GM18907 (cell line): ENCODE measurements at regions not wholly inside any gene's neighbourhood (a gene's known extent, or its start where the extent isn't known, plus 50 kb on each side); places are given as distances from the start of the nearest gene placed in this dataset.

Experiments used
- ATAC-seq: cut with Tn5 transposase; IDR thresholded peaks from one replicate; pipeline ENCODE4 v1.9.1; 2021; ENCODE audit warnings: mild to moderate bottlenecking, moderate library complexity; ENCODE audit not compliant: unreplicated experiment

- no peak for ATAC-seq
Observed at GRCh38 chr4:129167640-129168260, 71.8 kb downstream of the C4orf33 start.

GRCh38 chr4:129172181-129172580 is 76.2 kb downstream of the C4orf33 start:
- no peak for ATAC-seq

DNA sequence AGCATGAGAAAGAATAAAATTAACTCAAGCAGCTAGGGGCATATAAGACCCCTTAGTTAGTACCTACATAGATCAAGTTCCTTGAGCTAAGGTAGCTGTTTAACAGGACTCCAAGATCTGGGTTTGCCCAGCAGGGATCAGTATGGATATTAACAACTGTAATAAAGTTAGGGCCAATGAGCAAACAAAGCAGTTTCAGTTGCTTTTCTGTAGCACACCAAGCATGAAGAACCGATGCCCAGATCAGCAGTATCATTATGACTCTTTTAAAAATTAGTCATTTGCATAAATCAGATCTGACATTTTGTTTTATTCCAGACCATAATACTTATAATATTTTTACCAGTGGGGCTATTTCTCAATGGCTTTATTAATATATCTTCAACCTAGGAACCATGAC is 80.9 kb downstream of the C4orf33 start:
- no peak for ATAC-seq

- no peak for ATAC-seq
Observed at GRCh38 chr4:129179276-129179675, 83.3 kb downstream of the C4orf33 start.

DNA sequence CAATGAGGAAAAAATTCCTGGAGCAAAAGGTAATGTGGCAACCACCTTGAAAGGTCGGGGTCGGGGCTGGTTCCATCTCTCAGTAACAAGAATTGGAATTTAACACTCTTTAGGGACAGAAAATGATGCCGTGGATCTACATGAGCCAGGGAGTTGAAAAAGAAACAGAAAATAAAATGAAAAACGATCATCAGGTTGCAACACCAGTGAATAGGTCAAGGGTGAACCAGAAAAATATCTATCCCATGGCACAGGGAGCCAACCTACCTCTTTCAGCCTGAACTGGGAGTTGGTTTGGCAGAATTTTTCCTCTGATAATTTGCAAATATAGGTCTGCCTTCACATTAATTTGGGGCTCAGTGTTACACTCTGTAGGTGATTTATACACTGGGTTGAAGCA is 93.7 kb downstream of the C4orf33 start:
- ATAC-seq: no peak

DNA sequence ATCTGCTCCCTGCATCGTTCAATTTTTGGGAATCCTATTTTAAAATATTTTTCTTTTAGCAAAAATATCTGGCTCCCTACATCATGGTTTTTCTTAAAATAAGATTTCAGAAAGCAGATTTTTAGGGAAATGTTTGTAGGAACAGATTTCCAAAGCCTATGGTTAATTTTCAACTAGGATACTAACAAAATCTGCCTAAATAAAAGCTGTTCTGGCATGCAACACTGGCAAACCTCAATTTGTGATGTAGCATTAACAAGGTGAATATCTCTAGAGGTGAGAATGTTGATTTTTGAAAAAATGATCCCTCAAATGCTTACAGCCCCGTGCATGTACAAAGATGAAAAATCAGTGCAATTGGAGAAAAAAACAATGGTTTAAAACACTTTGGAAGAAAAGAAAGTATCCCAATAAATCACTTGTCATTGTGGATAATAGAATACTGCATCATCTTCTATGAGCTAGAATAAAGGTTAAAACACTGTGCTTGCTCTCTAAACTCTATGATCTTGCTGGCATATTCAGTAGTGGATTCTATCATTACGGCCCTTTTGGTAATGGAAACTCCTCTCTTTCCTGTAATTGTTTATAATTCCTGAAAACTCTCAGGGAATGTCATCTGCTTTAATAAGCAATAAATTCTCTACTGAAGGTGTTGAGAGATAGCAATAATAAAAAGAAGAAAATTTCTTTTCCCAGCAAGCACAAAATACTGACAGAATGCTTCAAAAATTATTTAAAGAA is 97.6 kb downstream of the C4orf33 start:
- ATAC-seq: no peak

- no peak for ATAC-seq
Observed at GRCh38 chr4:129208481-129208880, 112.5 kb downstream of the C4orf33 start.

DNA sequence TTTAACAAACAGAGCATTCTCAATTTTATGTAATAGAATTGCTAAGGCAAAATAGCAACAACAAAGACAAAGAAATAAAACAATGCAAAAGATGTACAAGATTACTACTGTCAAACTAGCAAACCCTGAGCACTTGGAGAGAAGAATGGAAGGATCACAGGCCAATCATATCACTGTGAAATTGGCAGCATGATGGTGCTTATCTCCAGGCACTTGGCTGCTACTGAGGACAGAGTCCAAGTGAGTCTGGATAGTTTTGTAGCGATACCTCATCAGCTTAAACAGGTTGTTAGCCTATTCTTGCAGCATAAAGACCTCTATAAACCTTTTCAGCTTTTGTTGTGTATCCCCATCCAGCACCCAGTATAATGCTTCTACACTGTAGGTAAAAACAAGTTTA is 117.7 kb downstream of the C4orf33 start:
- no peak for ATAC-seq

- ATAC-seq: no peak
Observed at GRCh38 chr4:129218360-129218759, 122.4 kb downstream of the C4orf33 start.

- no peak for ATAC-seq
Observed at GRCh38 chr4:129218897-129219296, 122.9 kb downstream of the C4orf33 start.

- no peak for ATAC-seq
Observed at GRCh38 chr4:129220254-129220653, 124.3 kb downstream of the C4orf33 start.

GRCh38 chr4:129223945-129224344 is 128.0 kb downstream of the C4orf33 start:
- no peak for ATAC-seq

- ATAC-seq: no peak
Observed at GRCh38 chr4:129230846-129231245, 134.9 kb downstream of the C4orf33 start.

- no peak for ATAC-seq
Observed at GRCh38 chr4:129231945-129232588, 136.1 kb downstream of the C4orf33 start.

DNA sequence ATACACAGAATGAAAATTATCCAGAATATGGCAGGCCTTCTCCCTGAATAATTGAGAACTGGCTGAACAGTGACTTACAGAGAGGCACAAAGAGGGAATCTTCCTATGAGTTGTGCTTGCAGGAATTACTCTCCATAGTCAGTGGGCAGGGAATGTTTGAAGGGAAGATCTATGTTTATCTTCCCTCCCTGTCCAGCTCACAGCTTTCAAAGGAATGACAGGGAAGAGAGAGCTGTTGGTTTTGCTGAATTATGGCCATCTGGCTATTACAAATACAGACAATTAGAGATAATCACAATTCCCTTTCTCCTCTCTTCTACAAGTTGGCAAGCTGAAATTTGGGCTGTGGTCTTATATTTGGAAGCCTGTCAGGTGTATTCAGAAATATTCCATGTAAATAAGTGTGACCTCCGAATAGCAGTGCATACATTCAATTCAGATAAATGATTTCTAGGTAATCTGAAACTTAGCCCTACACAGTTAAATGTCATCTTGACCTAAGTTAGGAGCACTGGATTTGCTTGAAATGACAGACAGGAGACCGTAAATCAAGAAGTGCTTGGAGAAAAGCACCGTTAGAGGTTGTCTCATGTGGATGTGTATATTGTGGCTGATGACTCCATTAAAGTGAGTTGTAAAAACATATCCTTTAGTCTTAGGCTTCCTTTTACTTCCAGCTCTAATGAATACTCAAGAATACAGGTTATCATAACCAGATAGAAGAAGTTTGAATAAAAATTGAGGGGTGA is 136.8 kb downstream of the C4orf33 start:
- ATAC-seq: no peak

GRCh38 chr4:129233691-129234090 is 137.7 kb downstream of the C4orf33 start:
- ATAC-seq: no peak

GRCh38 chr4:129236351-129236750 is 140.4 kb downstream of the C4orf33 start:
- no peak for ATAC-seq

DNA sequence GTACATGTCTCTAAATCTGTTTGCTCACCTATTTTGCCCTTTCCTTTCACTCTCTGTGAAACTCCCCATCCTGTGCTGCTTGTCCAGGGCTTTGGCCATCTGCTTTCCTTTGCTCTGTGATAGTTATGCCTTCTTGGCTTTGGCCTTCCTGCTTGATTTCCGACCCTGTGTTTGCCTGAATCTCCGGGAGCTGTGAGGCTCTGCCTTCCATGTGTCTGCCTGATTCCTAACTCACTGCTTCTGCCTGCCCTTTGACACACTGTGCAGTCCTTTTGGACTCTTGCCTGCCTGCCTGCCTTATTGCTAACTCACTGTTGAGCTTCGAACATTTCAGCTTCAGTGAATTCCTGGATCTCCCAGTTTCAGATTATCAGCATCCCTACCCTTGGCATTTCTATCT is 143.1 kb downstream of the C4orf33 start:
- no peak for ATAC-seq

- ATAC-seq: no peak
Observed at GRCh38 chr4:129240816-129241215, 144.9 kb downstream of the C4orf33 start.

DNA sequence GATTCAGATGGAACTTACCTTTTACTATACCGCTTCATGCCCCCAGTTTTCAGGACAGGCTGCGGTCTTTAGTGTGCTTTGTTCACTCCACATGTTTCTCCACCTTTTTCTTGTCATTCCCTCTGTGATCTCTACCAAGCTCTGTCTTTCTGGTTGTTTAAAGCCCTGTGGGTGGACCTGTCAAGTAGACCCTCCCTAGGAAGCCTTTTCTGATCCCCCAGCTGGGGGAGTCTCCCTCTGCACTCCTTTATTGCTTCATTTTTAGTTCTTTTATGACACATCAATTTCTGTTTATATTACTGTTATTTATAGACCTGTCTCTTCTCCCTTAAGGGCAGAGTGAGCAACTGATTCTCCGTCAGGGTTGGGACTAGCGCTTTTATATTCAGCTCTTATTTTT is 150.2 kb downstream of the C4orf33 start:
- no peak for ATAC-seq

- ATAC-seq: no peak
Observed at GRCh38 chr4:129246910-129247461, 151.0 kb downstream of the C4orf33 start.
